Caki2 (cell line): ENCODE measurements at regions not wholly inside any gene's neighbourhood (a gene's known extent, or its start where the extent isn't known, plus 50 kb on each side); places are given as distances from the start of the nearest gene placed in this dataset.

ENCODE experiments used
- DNase-seq: peaks from one replicate; pipeline ENCODE4 v3.0.0-alpha.2; 2015; ENCODE audit warnings: low read depth
- in situ Hi-C: cut with HindIII; loops from 2 replicates; pipeline ENCODE4 v1.10.0; 2016; ENCODE audit warnings: low sequenced_read_pairs, low pct_unique_long_range_greater_than_20kb, mixed read lengths

DNA sequence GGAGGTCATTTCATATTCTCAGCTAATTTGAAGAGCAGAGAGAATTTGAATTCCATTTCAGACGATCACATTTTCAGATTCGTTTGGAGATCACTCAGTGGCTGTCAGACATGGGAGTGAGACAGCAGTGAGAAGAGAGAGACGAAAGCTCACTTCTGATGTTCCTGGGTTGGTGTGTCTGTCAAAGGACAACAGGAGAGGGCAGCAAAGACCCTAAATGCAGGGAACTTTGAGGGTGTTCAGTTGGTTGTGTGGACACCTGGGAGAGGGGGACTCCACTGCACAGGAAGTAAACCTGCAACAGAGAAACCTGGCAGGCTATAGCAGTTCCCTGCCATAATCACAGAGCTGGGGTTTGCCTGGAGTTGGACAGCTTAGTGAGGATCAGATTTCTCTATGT lies 675.1 kb downstream of the SQOR start:
- DNase-seq: no peak
- in situ Hi-C loops: no loop called here

DNA sequence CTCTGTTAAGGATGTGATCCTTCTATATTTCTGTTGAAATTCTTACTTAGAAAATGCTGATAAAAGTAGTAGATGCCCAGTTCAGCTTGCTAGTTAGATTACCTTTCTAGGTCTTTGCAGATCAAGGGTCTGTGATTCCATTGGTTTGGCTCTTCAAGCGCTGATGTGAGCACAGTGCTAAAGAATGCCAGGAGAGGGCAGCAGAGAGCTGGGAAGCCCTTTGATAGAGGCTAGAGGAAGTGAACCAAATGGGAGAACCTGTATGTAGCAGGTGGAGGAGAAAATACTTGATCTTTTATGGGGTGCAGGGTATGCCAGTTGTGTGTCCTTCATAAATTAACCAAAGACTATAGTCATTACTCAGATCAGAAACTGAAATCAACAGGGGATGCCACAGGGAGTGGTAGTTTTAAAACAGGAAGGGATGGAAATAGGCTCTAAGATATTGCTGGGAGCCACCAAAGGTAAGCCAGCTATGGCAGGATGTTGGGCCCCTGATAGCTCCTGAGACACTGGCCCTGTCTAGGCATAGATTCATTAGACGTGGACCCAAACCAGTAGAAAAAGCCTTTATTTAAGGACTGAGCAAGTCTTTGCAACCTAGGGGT lies 677.4 kb downstream of the SQOR start:
- in situ Hi-C loops: no loop called here

GRCh38 chr15:46315434-46315833 lies 680.6 kb downstream of the SQOR start:
- in situ Hi-C loops: no loop called here
- no peak for DNase-seq

More for the DNA sequence above, 677.4 kb downstream of the SQOR start:
- peak; percentile 38 for DNase-seq

- DNase-seq: no peak
These were observed 681.2 kb downstream of the SQOR start for GRCh38 chr15:46316024-46316423.

DNA sequence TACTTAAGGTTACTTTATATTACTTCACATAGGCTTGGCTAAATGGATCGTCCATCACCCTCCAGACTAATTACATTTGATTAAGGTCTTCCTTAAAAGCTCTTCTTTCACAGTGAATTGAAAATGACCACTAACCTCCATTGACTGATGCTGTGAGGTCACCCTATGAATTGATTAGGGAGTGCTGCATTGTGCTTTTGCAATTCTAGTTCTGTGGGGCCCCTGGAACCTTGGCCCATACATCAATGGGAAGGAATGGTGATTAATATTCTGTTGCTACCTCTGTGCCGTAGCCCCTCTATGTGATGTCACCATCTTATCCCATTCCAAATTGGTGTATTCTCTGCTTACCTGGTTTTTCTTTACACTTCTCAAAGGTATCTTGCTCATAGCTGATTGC lies 682.2 kb downstream of the SQOR start:
- in situ Hi-C loops: no loop called here
- DNase-seq: no peak

More at GRCh38 chr15:46316024-46316423, 681.2 kb downstream of the SQOR start:
- in situ Hi-C loops: no loop called here

GRCh38 chr15:46322753-46323152 lies 687.9 kb downstream of the SQOR start:
- in situ Hi-C loops: no loop called here
- no peak for DNase-seq

DNA sequence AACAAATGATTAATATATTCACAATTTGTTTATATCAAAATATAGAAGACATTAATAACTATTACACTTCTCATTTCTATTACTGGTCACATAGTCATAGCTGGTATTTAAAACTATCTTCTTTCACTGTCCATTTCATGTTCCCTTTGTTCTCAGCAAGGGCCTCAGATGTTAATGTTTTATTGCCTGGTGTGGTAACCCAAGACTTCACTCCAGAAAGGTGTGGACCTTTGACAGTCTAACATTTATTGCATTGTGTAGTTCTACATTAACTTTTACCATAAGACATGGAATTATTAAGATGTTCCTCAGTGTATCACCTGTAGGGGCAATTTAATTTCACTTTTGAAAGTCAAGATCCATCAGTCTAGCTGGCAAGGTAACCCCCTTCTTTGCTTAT lies 691.3 kb downstream of the SQOR start:
- in situ Hi-C loops: no loop called here
- no peak for DNase-seq

DNA sequence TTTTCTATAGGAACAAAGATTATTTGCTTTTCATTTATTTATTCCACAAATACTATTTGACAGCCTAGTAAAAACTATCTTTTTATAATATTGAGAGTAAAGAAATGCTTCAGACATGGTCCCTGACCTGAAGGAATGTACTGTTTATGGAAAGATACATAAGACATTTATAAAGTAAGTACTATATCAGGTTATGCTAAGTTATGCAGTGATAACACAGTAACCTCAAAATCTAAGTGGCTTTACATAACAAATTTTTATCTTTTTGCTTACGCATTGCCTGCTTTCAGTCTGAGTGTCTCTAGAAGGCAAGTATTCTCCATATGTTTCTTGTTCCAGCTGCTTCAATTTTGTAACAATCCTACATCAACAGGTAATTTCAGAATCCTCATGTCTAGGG lies 694.0 kb downstream of the SQOR start:
- in situ Hi-C loops: no loop called here
- DNase-seq: no peak

GRCh38 chr15:46329876-46330275 lies 695.0 kb downstream of the SQOR start:
- in situ Hi-C loops: no loop called here
- DNase-seq: no peak

GRCh38 chr15:46331546-46331945 lies 696.7 kb downstream of the SQOR start:
- in situ Hi-C loops: no loop called here
- DNase-seq: no peak

DNA sequence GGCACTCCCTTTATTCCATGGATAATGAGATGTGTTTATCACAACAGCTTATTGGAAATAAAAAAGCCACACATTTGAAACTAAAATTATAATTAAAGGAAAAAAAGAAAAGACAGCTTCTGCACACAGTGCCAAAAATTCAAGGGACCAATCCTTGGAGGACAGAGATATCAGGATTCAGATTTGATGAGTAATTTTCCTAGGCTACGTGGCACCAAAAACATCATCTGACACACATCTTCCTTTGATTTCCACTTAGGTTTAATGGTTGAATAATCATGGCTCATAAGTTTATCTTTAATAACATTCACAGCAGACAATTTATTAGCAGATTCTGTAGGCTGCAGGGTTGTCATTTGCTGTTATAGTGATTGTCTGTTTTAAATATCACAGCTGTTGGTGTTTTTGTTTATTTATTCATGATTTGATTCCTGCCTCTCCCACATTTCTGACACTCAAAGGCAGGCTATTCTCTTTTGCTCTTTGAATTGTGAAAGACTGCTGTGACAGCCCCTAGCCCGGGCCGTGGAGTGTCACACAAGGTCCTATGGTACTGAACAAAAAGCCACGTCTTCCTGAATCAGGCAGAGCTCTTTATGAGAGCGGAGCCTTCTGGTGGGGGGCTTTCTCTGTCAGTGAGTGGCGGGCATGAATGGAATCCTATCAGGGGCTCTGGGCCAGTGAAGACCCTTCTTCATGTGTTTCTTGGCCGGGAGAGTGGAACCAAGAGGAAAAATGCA lies 708.5 kb downstream of the SQOR start:
- in situ Hi-C loops: no loop called here

GRCh38 chr15:46344115-46344724 lies 709.4 kb downstream of the SQOR start:
- DNase-seq: no peak
- in situ Hi-C loops: no loop called here

More for the DNA sequence above, 708.5 kb downstream of the SQOR start:
- no peak for DNase-seq

DNA sequence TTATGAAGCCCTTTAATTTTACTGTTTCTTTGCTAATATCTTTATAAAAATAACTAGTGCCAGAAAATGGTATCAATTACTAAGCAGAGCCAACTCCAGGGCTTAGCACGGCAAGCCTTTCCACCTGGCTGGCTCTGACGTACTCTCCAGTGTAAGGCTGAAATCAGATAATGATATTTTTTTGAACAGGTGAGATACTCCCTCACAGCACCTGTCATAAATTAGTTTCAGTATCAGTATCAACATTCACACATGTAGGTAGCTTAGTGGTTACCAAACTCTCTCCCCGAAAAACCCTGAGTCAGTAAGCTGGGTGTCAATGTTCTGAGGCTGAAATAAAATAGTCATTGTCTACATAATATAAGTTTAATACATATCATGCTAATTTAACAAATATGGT lies 710.1 kb downstream of the SQOR start:
- no peak for DNase-seq
- in situ Hi-C loops: no loop called here

- DNase-seq: no peak
- in situ Hi-C loops: no loop called here
These were observed 719.6 kb downstream of the SQOR start for GRCh38 chr15:46354443-46354842.

GRCh38 chr15:46365572-46365971 lies 730.7 kb downstream of the SQOR start:
- in situ Hi-C loops: no loop called here

GRCh38 chr15:46366360-46367007 lies 731.7 kb downstream of the SQOR start:
- no peak for DNase-seq
- in situ Hi-C loops: no loop called here

More at GRCh38 chr15:46365572-46365971, 730.7 kb downstream of the SQOR start:
- DNase-seq: no peak

GRCh38 chr15:46383978-46384377 lies 749.1 kb downstream of the SQOR start:
- in situ Hi-C loops: no loop called here
- DNase-seq: no peak

- in situ Hi-C loops: no loop called here
- DNase-seq: no peak
These were observed 751.5 kb downstream of the SQOR start for GRCh38 chr15:46386356-46386755.

- in situ Hi-C loops: no loop called here
These were observed 754.9 kb downstream of the SQOR start for GRCh38 chr15:46389739-46390138.

More at GRCh38 chr15:46389739-46390138, 754.9 kb downstream of the SQOR start:
- no peak for DNase-seq
